Right atrium auricular region (tissue), 2 donors: ENCODE measurements at regions not wholly inside any gene's neighbourhood (a gene's known extent, or its start where the extent isn't known, plus 50 kb on each side); places are given as distances from the start of the nearest gene placed in this dataset.
"Not testable (repeated sequence)": the region's sequence is repeated elsewhere in the genome, so short reads cannot be mapped to it uniquely, and the experiment has no call there.

Experiments
- DNase-seq: peaks from one replicate; pipeline ENCODE4 v3.0.0-alpha.2; 2019; ENCODE audit warnings: low spot score
- H3K27ac ChIP-seq, 2 donors: fragments of 200-600 bp; sonication (generic); 1 replicate in 1 of 2; 2 replicates in 1 of 2; pipeline ENCODE4 v1.5.1; 2016 to 2019
- H3K27me3 ChIP-seq, 2 donors: fragments of 200-600 bp; sonication (generic); one replicate each; pipeline versions ENCODE4 v1.5.1 to v1.6.0; 2017 to 2019
- H3K36me3 ChIP-seq: fragments of 200-600 bp; sonication (generic); one replicate; pipeline ENCODE4 v1.5.1; 2016
- H3K4me1 ChIP-seq, 2 donors: fragments of 200-600 bp; sonication (generic); one replicate each; pipeline versions ENCODE4 v1.5.1 to v1.6.0; 2017 to 2019
- H3K4me3 ChIP-seq, 2 donors: fragments of 200-600 bp; sonication (generic); 1 replicate in 1 of 2; 2 replicates in 1 of 2; pipeline ENCODE4 v1.5.1; 2017 to 2019; ENCODE audit warnings: mild to moderate bottlenecking in 1 of 2, moderate library complexity in 1 of 2
- H3K9me3 ChIP-seq, 2 donors: fragments of 200-600 bp; sonication (generic); one replicate each; pipeline ENCODE4 v1.5.1; 2019
- CTCF ChIP-seq, 2 donors: fragments of 200-600 bp; sonication (generic); IDR thresholded peaks; one replicate each; pipeline ENCODE4 v1.5.1; 2019; ENCODE audit warnings: antibody characterized with exemption in 2 of 2

GRCh38 chr14:40362856-40363255, 930.6 kb upstream of the FBXO33 start:
- H3K9me3 ChIP-seq, result no peaks in the 10 kb centered on the region
- no peak overlapping the region for H3K4me3 ChIP-seq
- H3K27ac ChIP-seq, result no peak overlapping the region
- no peaks in the 10 kb centered on the region for H3K27me3 ChIP-seq
- no peak for TF ChIP-seq CTCF (IDR thresholded peaks at IDR 0.05)
- DNase-seq, result no peak
- H3K4me1 ChIP-seq, result no peaks in the 10 kb centered on the region
- no peaks in the 10 kb centered on the region for H3K36me3 ChIP-seq

- TF ChIP-seq CTCF (IDR thresholded peaks at IDR 0.05), result no peak
- Histone ChIP-seq H3K27ac (no peak overlapping the region), H3K4me3 (no peak overlapping the region), H3K36me3 (no peaks in the 10 kb centered on the region), H3K9me3 (no peaks in the 10 kb centered on the region), H3K4me1 (no peaks in the 10 kb centered on the region), H3K27me3 (no peaks in the 10 kb centered on the region)
- no peak for DNase-seq
Measured at GRCh38 chr14:40354754-40355153, 922.5 kb upstream of the FBXO33 start.

- not testable (repeated sequence) for H3K27me3 ChIP-seq, H3K4me3 ChIP-seq, H3K27ac ChIP-seq, H3K4me1 ChIP-seq, DNase-seq, H3K36me3 ChIP-seq, H3K9me3 ChIP-seq
Measured at GRCh38 chr14:40348104-40348503, 915.9 kb upstream of the FBXO33 start.

- TF ChIP-seq CTCF (IDR thresholded peaks at IDR 0.05), result no peak
- Histone ChIP-seq H3K9me3 (no peaks in the 10 kb centered on the region), H3K27ac (no peak overlapping the region), H3K36me3 (no peaks in the 10 kb centered on the region), H3K4me1 (no peaks in the 10 kb centered on the region), H3K4me3 (no peak overlapping the region), H3K27me3 (no peaks in the 10 kb centered on the region)
- no peak for DNase-seq
Measured at GRCh38 chr14:40347675-40348074, 915.4 kb upstream of the FBXO33 start.

GRCh38 chr14:40346275-40346674, 914.0 kb upstream of the FBXO33 start:
- Histone ChIP-seq H3K4me1 (no peaks in the 10 kb centered on the region), H3K27me3 (no peaks in the 10 kb centered on the region), H3K9me3 (no peaks in the 10 kb centered on the region), H3K36me3 (no peaks in the 10 kb centered on the region), H3K27ac (no peak overlapping the region), H3K4me3 (no peak overlapping the region)
- TF ChIP-seq CTCF (IDR thresholded peaks at IDR 0.05), result no peak
- no peak for DNase-seq

- H3K4me3 ChIP-seq, result no peak overlapping the region
- no peak overlapping the region for H3K27ac ChIP-seq
- no peaks in the 10 kb centered on the region for H3K27me3 ChIP-seq
- no peak for DNase-seq
- H3K36me3 ChIP-seq, result no peaks in the 10 kb centered on the region
- H3K4me1 ChIP-seq, result no peaks in the 10 kb centered on the region
- no peaks in the 10 kb centered on the region for H3K9me3 ChIP-seq
- TF ChIP-seq CTCF (IDR thresholded peaks at IDR 0.05), result no peak
Measured at GRCh38 chr14:40345334-40345733, 913.1 kb upstream of the FBXO33 start.
